ENCODE measurements at regions not wholly inside any gene's neighbourhood (a gene's known extent, or its start where the extent isn't known, plus 50 kb on each side); places are given as distances from the start of the nearest gene placed in this dataset.
"Not testable (repeated sequence)": the region's sequence is repeated elsewhere in the genome, so short reads cannot be mapped to it uniquely, and the experiment has no call there.

GRCh38 chr20:30641522-30641921 lies 615.9 kb upstream of the DEFB115 start:
- not testable (repeated sequence) for TF ChIP-seq CTCF (conservative IDR thresholded peaks at IDR 0.05 in 1 of 2, IDR thresholded peaks at IDR 0.05 in 1 of 2; ENCODE audit: low read depth in 1 of 2, low read length in 2 of 2); EZH2 (IDR thresholded peaks at IDR 0.05; ENCODE audit: low read length, missing control alignments)

Data from fibroblast of lung (primary cell).